ENCODE measurements at regions not wholly inside any gene's neighbourhood (a gene's known extent, or its start where the extent isn't known, plus 50 kb on each side); places are given as distances from the start of the nearest gene placed in this dataset.

DNA sequence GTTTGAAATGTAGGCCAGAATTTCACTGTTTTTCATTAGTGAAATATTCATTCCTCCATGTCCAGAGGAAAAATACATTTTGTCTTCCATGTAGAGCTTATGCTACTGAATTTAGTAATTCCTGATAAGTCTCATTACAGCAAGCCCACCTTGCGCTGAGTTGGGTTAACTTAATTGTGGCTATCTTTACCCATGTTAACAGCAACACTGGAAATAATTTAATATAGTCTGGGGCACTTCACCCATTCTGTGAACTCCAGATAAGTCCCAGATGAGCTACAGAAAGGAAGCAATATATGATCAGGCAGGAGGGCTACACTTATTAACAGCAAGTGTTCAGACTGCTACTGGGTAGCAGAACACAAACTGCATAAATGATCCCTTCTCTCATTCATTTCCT, 270.1 kb upstream of the CNTN4 start:
- no peak for DNase-seq

DNA sequence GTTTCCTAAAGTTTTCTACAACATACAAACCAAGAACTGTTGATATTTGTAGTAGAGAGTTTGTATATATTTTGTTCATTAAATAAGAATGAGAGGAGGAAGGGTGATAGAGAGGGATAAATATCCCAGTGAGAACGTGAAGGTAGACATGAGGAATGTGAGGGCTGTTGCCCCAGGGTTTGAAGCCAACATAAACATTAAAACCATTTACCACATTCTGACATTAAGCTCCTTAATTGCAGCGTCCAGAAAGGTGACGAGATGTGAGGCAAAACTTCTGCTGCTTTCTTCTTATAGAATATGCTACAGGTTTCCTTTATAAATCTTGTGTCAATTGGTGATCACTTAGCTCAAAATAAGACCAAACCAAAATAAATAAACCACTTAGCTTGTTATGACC, 267.8 kb upstream of the CNTN4 start:
- no peak for DNase-seq

GRCh38 chr3:1832395-1832794, 266.3 kb upstream of the CNTN4 start:
- no peak for DNase-seq

- no peak for DNase-seq
Observed at GRCh38 chr3:1843111-1843510, 255.6 kb upstream of the CNTN4 start.

DNA sequence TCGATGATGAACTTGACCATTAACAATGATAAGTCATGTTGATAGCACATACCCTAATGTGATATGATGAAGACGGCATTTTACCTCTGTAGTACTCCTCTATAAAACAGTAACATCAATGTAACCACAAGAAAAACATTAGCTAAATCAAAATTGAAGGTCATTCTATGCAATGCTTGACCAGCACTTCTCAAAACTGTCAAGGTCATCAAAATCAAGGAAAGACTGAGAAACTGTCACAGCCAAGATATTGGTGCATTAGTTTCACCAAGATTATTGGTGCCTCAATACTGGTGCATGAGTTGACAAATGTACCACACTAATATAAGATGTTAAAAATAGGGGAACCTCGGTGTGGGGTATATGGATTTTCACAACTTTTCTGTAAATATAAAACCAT, 251.1 kb upstream of the CNTN4 start:
- no peak for DNase-seq

DNA sequence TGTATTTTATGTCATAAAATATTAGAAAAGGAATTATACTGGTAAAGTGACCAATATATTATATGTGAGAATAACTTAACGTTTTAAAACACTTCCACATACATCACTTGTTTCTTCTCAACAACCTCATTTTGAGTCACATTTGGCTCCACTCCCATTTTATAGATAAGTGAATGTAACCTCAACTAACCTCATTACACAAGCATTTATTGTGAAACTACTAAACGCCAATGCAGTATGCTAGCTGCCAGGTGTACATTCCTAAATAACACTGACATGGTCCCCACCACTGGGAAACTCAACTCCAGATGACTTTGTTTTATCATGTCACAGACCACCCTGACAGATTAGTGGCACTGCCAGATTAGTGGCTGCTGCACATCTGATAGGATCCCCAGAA, 249.7 kb upstream of the CNTN4 start:
- DNase-seq, result no peak

DNA sequence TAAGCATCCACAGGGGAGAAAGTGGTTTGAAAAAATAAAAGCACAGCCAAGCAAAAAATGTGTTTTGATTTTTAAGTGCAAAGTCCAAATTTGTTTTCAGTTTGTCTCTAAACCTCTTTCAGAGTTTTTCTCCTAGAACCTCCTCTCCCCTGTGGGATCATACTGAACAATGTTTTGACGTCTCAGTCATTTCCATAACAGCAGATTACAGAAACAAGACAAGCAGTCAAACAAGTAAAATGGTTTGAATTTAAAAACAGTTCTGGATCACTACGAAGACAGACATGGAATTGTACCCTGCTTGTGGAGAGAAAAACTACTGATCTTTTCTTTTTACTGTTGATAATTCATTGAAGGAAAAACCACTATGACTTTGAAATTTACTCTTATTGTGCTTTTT, 245.7 kb upstream of the CNTN4 start:
- no peak for DNase-seq

GRCh38 chr3:1855841-1856240, 242.8 kb upstream of the CNTN4 start:
- DNase-seq, result no peak

GRCh38 chr3:1870738-1871137, 227.9 kb upstream of the CNTN4 start:
- no peak for DNase-seq

GRCh38 chr3:1883534-1883933, 215.1 kb upstream of the CNTN4 start:
- no peak for DNase-seq

DNA sequence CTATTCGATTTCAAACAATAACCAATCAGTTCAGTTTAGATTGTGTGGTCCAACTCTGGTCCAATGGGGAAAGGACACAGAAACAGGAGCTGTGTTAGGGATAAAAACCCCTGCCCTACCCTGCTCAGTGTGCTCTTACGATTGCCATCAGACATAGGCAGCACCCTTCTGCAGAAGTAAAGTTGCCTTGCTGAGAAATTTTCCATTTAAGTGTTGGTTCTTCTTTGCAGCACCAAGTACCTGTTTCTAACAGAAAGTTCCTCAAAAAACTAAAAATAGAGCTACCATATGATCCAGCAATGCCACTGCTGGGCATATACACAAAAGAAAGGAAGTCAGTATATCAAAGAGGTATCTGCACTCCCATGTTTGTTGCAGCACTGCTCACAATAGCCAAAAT, 206.2 kb upstream of the CNTN4 start:
- DNase-seq, result no peak

DNA sequence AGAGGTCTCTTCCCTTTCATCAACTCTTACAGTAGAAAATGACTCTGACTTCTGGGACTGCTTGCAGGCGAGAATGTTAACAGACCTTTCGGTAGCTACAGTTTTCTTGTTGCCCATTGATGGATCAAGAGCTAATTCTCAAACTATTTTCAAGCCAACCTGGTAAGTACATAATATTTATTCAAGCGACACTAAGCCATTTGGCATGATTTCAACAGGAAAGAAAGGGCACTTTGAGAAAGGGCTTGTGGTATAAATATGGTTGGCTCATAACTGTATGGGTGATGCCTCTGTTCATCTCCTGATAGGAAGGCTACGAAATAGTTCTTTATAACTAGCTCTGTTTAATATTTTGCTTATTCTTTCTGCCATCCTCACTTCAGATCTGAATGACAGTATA, 196.2 kb upstream of the CNTN4 start:
- no peak for DNase-seq

DNA sequence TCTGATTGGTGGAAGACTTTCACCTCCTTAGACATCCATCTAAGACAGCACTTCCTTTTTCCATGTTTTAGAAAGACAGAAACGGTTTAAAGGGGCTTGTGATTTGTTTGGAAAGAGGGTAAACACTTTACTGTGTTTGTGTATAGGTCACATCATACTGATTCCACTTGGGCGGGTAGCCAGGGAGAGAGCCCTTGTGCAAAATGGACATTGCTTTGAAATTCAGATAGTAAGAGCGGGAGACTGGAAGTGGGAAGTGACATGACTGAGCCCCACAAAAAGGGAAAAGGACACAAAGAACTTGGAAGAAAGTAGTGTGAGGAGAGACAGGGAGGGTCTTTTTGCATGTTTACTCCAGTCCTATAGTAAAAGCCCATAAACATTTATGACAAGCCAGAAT, 195.6 kb upstream of the CNTN4 start:
- DNase-seq, result no peak

- DNase-seq, result no peak
Observed at GRCh38 chr3:1907911-1908310, 190.8 kb upstream of the CNTN4 start.

- no peak for DNase-seq
Observed at GRCh38 chr3:1908651-1909445, 189.8 kb upstream of the CNTN4 start.

GRCh38 chr3:1910322-1910721, 188.3 kb upstream of the CNTN4 start:
- no peak for DNase-seq

- no peak for DNase-seq
Observed at GRCh38 chr3:1929788-1930414, 168.8 kb upstream of the CNTN4 start.

DNA sequence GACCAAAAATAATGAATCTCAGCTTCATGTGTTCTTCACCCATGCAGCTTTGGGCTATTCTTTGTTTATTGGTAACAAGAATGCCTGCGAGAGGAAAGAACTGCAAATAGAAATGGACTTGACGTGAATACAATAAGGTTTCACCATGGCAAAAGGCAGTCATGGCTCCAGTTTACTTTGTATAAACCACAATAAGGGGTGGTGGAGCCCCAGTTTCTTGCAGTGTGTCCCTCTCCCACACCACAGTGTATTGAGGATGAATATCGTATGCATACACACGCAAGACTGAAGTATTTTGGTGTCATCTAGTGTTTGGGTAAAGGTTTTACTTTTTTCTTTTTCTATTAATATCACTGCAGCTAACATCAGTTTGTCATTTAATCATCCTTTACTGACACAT, 159.7 kb upstream of the CNTN4 start:
- DNase-seq, result no peak

DNA sequence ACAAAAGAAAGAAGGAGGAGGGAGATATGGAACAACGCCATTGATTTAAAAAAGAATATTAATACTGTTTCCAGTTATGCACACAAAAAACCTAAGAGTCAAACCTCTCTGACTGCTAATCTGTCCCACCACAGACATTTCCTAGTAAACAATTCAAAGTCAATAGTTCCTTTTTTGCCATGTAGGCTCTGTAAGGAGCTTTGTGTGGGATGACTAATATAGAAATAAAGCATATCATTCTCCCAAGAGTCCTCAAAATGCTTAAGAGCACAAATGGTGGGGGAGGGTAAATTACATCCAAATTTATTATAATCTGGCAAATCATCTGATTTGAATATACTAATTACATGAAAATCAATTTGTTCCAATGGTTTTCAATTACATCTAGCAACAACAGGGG, 155.9 kb upstream of the CNTN4 start:
- DNase-seq, result no peak

DNA sequence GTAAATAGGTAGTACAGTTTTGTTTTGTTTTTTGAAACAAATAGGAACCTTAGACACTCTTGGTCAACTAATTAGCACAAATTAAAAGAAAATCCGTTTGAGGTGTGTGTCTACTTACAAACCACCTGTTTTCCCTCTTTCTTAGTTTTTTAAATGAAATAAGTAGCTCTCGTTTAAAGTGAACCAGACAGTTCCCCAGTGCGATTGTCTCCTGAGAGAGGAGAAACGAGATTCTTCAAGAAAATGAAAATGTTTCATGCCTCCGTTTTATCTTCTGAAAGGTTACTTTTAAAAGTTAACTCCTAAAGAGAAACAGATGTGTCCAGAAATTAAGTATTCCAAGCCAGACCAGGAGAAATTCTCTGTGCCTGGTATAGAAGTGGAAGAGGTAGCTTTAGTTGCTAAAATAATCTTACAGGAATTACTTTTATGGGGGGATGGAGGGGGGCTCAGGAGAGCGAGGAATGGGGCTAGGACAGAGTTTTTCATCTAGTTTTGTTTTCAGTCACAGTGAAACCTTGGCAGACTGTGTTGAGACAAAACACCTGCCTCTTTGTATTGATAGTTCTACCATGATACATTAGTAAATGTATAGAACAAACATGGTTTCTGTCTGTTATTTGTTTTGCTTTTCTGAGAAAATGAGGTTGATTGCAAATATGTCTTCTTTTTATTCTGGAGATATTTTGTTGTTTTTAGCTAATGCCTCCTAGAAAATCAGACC, 155.1 kb upstream of the CNTN4 start:
- DNase-seq, result no peak

DNA sequence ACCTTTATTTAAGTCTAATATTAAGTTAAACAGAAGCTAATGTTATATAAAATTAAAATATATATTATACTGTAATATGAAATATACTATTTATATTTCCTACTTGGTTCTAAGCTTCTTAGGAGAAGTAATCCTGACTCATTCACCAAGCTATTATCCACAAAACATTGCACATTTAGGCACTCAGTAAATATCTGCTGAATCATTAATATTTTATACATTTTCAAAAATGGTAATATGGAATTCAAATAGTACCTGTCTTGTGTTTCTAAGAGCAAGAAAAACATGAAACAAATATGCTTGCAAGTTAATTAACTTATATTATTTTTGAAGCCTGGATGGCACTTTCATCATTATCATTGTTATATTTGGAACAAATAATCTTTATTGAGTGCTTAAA, 153.0 kb upstream of the CNTN4 start:
- no peak for DNase-seq

- DNase-seq, result no peak
Observed at GRCh38 chr3:1953536-1953935, 145.1 kb upstream of the CNTN4 start.

GRCh38 chr3:1954632-1955031, 144.0 kb upstream of the CNTN4 start:
- no peak for DNase-seq

GRCh38 chr3:1955170-1955569, 143.5 kb upstream of the CNTN4 start:
- DNase-seq, result no peak

Measured in skin of body (tissue), 1 donor.